ENCODE measurements at regions not wholly inside any gene's neighbourhood (a gene's known extent, or its start where the extent isn't known, plus 50 kb on each side); places are given as distances from the start of the nearest gene placed in this dataset.
A peak's percentile ranks its signal among the peaks of the same experiment; 100 is the strongest.

- Histone ChIP-seq H3K9me3 (no peaks in the 10 kb centered on the region; the same call in 1 of the 2 replicates), H4K20me1 (no peaks in the 10 kb centered on the region), H3K9ac (no peak overlapping the region), H3K4me2 (no peak overlapping the region), H3K4me1 (no peaks in the 10 kb centered on the region), H3K27ac (no peak overlapping the region), H3K4me3 (no peak overlapping the region), H3K27me3 (no peaks in the 10 kb centered on the region), H3K36me3 (no peaks in the 10 kb centered on the region)
- no peak for TF ChIP-seq Cebpa-rat (IDR thresholded peaks at IDR 0.05)
These were observed 529.9 kb upstream of the DPP6 start for GRCh38 chr7:153522261-153522660.

GRCh38 chr7:153523320-153524015 is 528.7 kb upstream of the DPP6 start:
- no peak overlapping the region for H3K27ac ChIP-seq
- no peaks in the 10 kb centered on the region for H3K27me3 ChIP-seq
- no peak overlapping the region for H3K4me2 ChIP-seq
- no peaks in the 10 kb centered on the region for H4K20me1 ChIP-seq
- H3K9ac ChIP-seq, result no peak overlapping the region
- TF ChIP-seq Cebpa-rat (IDR thresholded peaks at IDR 0.05), result no peak
- no peaks in the 10 kb centered on the region for H3K36me3 ChIP-seq
- peaks cover under 1% of the 10 kb centered on the region for H3K4me1 ChIP-seq
- H3K9me3 ChIP-seq, result no peaks in the 10 kb centered on the region; the same call in 1 of the 2 replicates
- no peak overlapping the region for H3K4me3 ChIP-seq

- H3K9ac ChIP-seq, result no peak overlapping the region
- no peak for TF ChIP-seq Cebpa-rat (IDR thresholded peaks at IDR 0.05)
These were observed 528.1 kb upstream of the DPP6 start for GRCh38 chr7:153524070-153524601.

GRCh38 chr7:153529100-153529499 is 523.1 kb upstream of the DPP6 start:
- Histone ChIP-seq H3K27ac (no peak overlapping the region), H3K4me2 (peak overlapping the region; percentile 22), H4K20me1 (no peaks in the 10 kb centered on the region), H3K36me3 (no peaks in the 10 kb centered on the region), H3K9me3 (no peaks in the 10 kb centered on the region), H3K27me3 (no peaks in the 10 kb centered on the region), H3K9ac (no peak overlapping the region), H3K4me3 (no peak overlapping the region), H3K4me1 (peaks cover 9% of the 10 kb centered on the region)
- TF ChIP-seq Cebpa-rat (IDR thresholded peaks at IDR 0.05), result no peak

More at GRCh38 chr7:153524070-153524601, 528.1 kb upstream of the DPP6 start:
- Histone ChIP-seq H3K9me3 (no peaks in the 10 kb centered on the region), H3K4me1 (peaks cover 7% of the 10 kb centered on the region), H3K4me3 (no peak overlapping the region), H3K27ac (no peak overlapping the region), H3K27me3 (no peaks in the 10 kb centered on the region), H3K4me2 (no peak overlapping the region), H4K20me1 (no peaks in the 10 kb centered on the region), H3K36me3 (no peaks in the 10 kb centered on the region)

GRCh38 chr7:153529651-153530165 is 522.5 kb upstream of the DPP6 start:
- Histone ChIP-seq H4K20me1 (no peaks in the 10 kb centered on the region), H3K4me2 (no peak overlapping the region), H3K27me3 (no peaks in the 10 kb centered on the region), H3K9ac (no peak overlapping the region), H3K36me3 (no peaks in the 10 kb centered on the region), H3K9me3 (no peaks in the 10 kb centered on the region), H3K4me1 (peaks cover 9% of the 10 kb centered on the region), H3K4me3 (no peak overlapping the region), H3K27ac (no peak overlapping the region)
- no peak for TF ChIP-seq Cebpa-rat (IDR thresholded peaks at IDR 0.05)

GRCh38 chr7:153530441-153530840 is 521.8 kb upstream of the DPP6 start:
- Histone ChIP-seq H3K9me3 (no peaks in the 10 kb centered on the region), H3K9ac (no peak overlapping the region)

GRCh38 chr7:153532326-153532725 is 519.9 kb upstream of the DPP6 start:
- Histone ChIP-seq H3K36me3 (no peaks in the 10 kb centered on the region), H4K20me1 (no peaks in the 10 kb centered on the region), H3K27ac (no peak overlapping the region), H3K27me3 (no peaks in the 10 kb centered on the region), H3K4me3 (no peak overlapping the region), H3K9me3 (no peaks in the 10 kb centered on the region), H3K9ac (no peak overlapping the region), H3K4me2 (no peak overlapping the region), H3K4me1 (peaks cover 9% of the 10 kb centered on the region)
- TF ChIP-seq Cebpa-rat (IDR thresholded peaks at IDR 0.05), result no peak

More at GRCh38 chr7:153530441-153530840, 521.8 kb upstream of the DPP6 start:
- Histone ChIP-seq H3K4me3 (no peak overlapping the region), H3K4me2 (no peak overlapping the region), H4K20me1 (no peaks in the 10 kb centered on the region), H3K27me3 (no peaks in the 10 kb centered on the region), H3K27ac (no peak overlapping the region), H3K36me3 (no peaks in the 10 kb centered on the region), H3K4me1 (peaks cover 9% of the 10 kb centered on the region)
- no peak for TF ChIP-seq Cebpa-rat (IDR thresholded peaks at IDR 0.05)

GRCh38 chr7:153537271-153537670 is 514.9 kb upstream of the DPP6 start:
- H3K36me3 ChIP-seq, result no peaks in the 10 kb centered on the region

GRCh38 chr7:153541903-153542302 is 510.3 kb upstream of the DPP6 start:
- no peaks in the 10 kb centered on the region for H4K20me1 ChIP-seq
- no peaks in the 10 kb centered on the region for H3K27me3 ChIP-seq
- H3K27ac ChIP-seq, result no peak overlapping the region
- no peaks in the 10 kb centered on the region for H3K4me1 ChIP-seq
- H3K4me2 ChIP-seq, result no peak overlapping the region
- H3K9me3 ChIP-seq, result no peaks in the 10 kb centered on the region
- H3K4me3 ChIP-seq, result no peak overlapping the region
- no peak overlapping the region for H3K9ac ChIP-seq
- TF ChIP-seq Cebpa-rat (IDR thresholded peaks at IDR 0.05), result no peak
- no peaks in the 10 kb centered on the region for H3K36me3 ChIP-seq

More at GRCh38 chr7:153537271-153537670, 514.9 kb upstream of the DPP6 start:
- no peak overlapping the region for H3K27ac ChIP-seq
- TF ChIP-seq Cebpa-rat (IDR thresholded peaks at IDR 0.05), result no peak
- H3K27me3 ChIP-seq, result no peaks in the 10 kb centered on the region
- H4K20me1 ChIP-seq, result no peaks in the 10 kb centered on the region
- H3K4me3 ChIP-seq, result no peak overlapping the region
- no peaks in the 10 kb centered on the region for H3K9me3 ChIP-seq
- H3K4me2 ChIP-seq, result no peak overlapping the region
- no peak overlapping the region for H3K9ac ChIP-seq
- no peaks in the 10 kb centered on the region for H3K4me1 ChIP-seq

- Histone ChIP-seq H3K27ac (no peak overlapping the region), H3K9me3 (peaks cover 4% of the 10 kb centered on the region; the same call in 1 of the 2 replicates), H4K20me1 (no peaks in the 10 kb centered on the region), H3K27me3 (no peaks in the 10 kb centered on the region), H3K36me3 (no peaks in the 10 kb centered on the region), H3K4me2 (no peak overlapping the region), H3K4me3 (no peak overlapping the region), H3K9ac (no peak overlapping the region), H3K4me1 (no peaks in the 10 kb centered on the region)
- no peak for TF ChIP-seq Cebpa-rat (IDR thresholded peaks at IDR 0.05)
These were observed 509.0 kb upstream of the DPP6 start for GRCh38 chr7:153543232-153543631.
